Endothelial cell of umbilical vein (primary cell): ENCODE measurements at regions not wholly inside any gene's neighbourhood (a gene's known extent, or its start where the extent isn't known, plus 50 kb on each side); places are given as distances from the start of the nearest gene placed in this dataset.

ENCODE experiments used
- BruUV-seq: library from RNA; stranded (reverse); fragments of 400-500 nt; replicated peaks from 2 replicates; lab custom pipeline; 2021; lab: Mats Ljungman, UMichigan
- CTCF ChIA-PET: fragments of 300-600, 350-600 bp; sonication (Branson Sonifier 250); formaldehyde crosslinking; loops from one replicate; lab custom pipeline; 2021; ENCODE audit warnings: antibody characterized with exemption, inconsistent platforms; lab: Charles Lee
- POLR2A ChIA-PET: fragments of 300-600, 350-600 bp; sonication (Branson Sonifier 250); formaldehyde crosslinking; loops from one replicate; lab custom pipeline; 2021; ENCODE audit warnings: antibody characterized with exemption, inconsistent platforms; lab: Charles Lee
- DNase-seq: peaks from one replicate; pipeline ENCODE4 v3.0.0-alpha.2; 2011; ENCODE audit warnings: low read depth, low spot score
- FAIRE-seq: peaks from 2 replicates; lab custom pipeline; 2011; peaks lifted over from hg19 to GRCh38; lab: Jason Lieb, UNC
- H2AFZ ChIP-seq: 2 replicates; pipeline ENCODE4 v1.6.0; 2012; ENCODE audit warnings: low read depth, low read length, control low read depth, inconsistent platforms
- H3K27ac ChIP-seq: 2 replicates; pipeline ENCODE4 v1.5.1; 2011; ENCODE audit warnings: low read depth, mild to moderate bottlenecking, control low read depth, low read length, moderate library complexity; ENCODE audit not compliant: insufficient read depth
- H3K27me3 ChIP-seq, 2 experiments: 2 replicates each; pipeline versions ENCODE4 v1.6.0 to v1.6.1; 2011; ENCODE audit warnings: low read length in 2 of 2, mixed read lengths in 1 of 2; ENCODE audit not compliant: control insufficient read depth in 2 of 2, insufficient read depth in 2 of 2
- H3K36me3 ChIP-seq, 2 experiments: 2 replicates in 1 of 2; 3 replicates in 1 of 2; pipeline ENCODE4 v1.5.1; 2011; ENCODE audit warnings: low read length in 2 of 2, mild to moderate bottlenecking in 1 of 2, moderate library complexity in 1 of 2; ENCODE audit not compliant: control insufficient read depth in 2 of 2, insufficient read depth in 2 of 2; ENCODE audit errors: extremely low read depth in 1 of 2
- H3K4me1 ChIP-seq: 3 replicates; pipeline ENCODE4 v1.5.1; 2011; ENCODE audit warnings: mild to moderate bottlenecking, low read length; ENCODE audit not compliant: control insufficient read depth, insufficient read depth; ENCODE audit errors: extremely low read depth
- H3K4me2 ChIP-seq: 2 replicates; pipeline ENCODE4 v1.6.1; 2011; ENCODE audit warnings: low read length, control low read depth, mixed read lengths; ENCODE audit not compliant: insufficient read depth
- H3K4me3 ChIP-seq, 3 experiments: fragments of 200-600 bp in 1 of 3; sonication (generic), shearing (Covaris generic) in 1 of 3; replicated peaks in 1 of 3; 2 replicates each; pipeline ENCODE4 v1.5.1; 2011 to 2016; ENCODE audit warnings: control low read depth in 3 of 3, low read length in 3 of 3, mild to moderate bottlenecking in 2 of 3, inconsistent platforms in 1 of 3, low read depth in 1 of 3, moderate library complexity in 1 of 3; ENCODE audit not compliant: insufficient read depth in 1 of 3
- H3K79me2 ChIP-seq: 2 replicates; pipeline ENCODE4 v1.6.0; 2012; ENCODE audit warnings: low read length, inconsistent platforms; ENCODE audit not compliant: control insufficient read depth, insufficient read depth
- H3K9ac ChIP-seq: replicated peaks from 2 replicates; pipeline ENCODE3; 2011; ENCODE audit warnings: low read length, control low read depth; ENCODE audit not compliant: insufficient read depth; ENCODE audit errors: extremely low read depth
- H3K9me1 ChIP-seq: replicated peaks from 3 replicates; pipeline ENCODE4 v1.6.0; 2011; ENCODE audit warnings: mild to moderate bottlenecking, low read length; ENCODE audit not compliant: control insufficient read depth, insufficient read depth; ENCODE audit errors: extremely low read depth
- H3K9me3 ChIP-seq: replicated peaks from 2 replicates; pipeline ENCODE4 v1.5.1; 2012; ENCODE audit warnings: low read length, inconsistent platforms; ENCODE audit not compliant: control insufficient read depth, insufficient read depth
- H4K20me1 ChIP-seq: replicated peaks from 2 replicates; pipeline ENCODE3; 2011; ENCODE audit warnings: mild to moderate bottlenecking, low read length; ENCODE audit not compliant: control insufficient read depth, insufficient read depth; ENCODE audit errors: extremely low read depth
- CTCF ChIP-seq, 2 donors: IDR thresholded peaks; 1 replicate in 1 of 2; 2 replicates in 1 of 2; pipeline ENCODE4 v1.5.1; 2011; ENCODE audit warnings: low read length in 2 of 2, mild to moderate bottlenecking in 2 of 2, moderate library complexity in 2 of 2, control low read depth in 1 of 2, inconsistent platforms in 1 of 2, low read depth in 1 of 2; ENCODE audit not compliant: insufficient read depth in 1 of 2; ENCODE audit errors: extremely low read depth in 1 of 2
- FOS ChIP-seq: IDR thresholded peaks from 2 replicates; pipeline ENCODE4 v1.6.1; 2011; ENCODE audit warnings: mild to moderate bottlenecking, low read length, moderate library complexity, borderline replicate concordance; ENCODE audit not compliant: insufficient read depth
- GATA2 ChIP-seq: IDR thresholded peaks from 2 replicates; pipeline ENCODE4 v1.7.0; 2011; ENCODE audit warnings: low read depth, mild to moderate bottlenecking, moderate library complexity, mixed read lengths, low read length; ENCODE audit not compliant: insufficient read length, insufficient read depth
- JUN ChIP-seq: IDR thresholded peaks from 2 replicates; pipeline ENCODE4 v1.6.1; 2011; ENCODE audit warnings: borderline replicate concordance, low read depth; ENCODE audit not compliant: insufficient read length, insufficient read depth
- MYC ChIP-seq: IDR thresholded peaks from one replicate; pipeline ENCODE4 v1.6.1; 2011; ENCODE audit warnings: mild to moderate bottlenecking, low read depth, low read length
- POLR2A ChIP-seq: IDR thresholded peaks from 2 replicates; pipeline ENCODE4 v1.6.1; 2012; ENCODE audit warnings: low read depth, mild to moderate bottlenecking, control low read depth, low read length
- POLR2AphosphoS5 ChIP-seq: IDR thresholded peaks from 2 replicates; pipeline ENCODE4 v1.6.1; 2012; ENCODE audit warnings: low read depth, mild to moderate bottlenecking, control low read depth, low read length, moderate library complexity; ENCODE audit not compliant: insufficient read depth
- dilution Hi-C: fragments of 300-500 bp; cut with MboI; formaldehyde crosslinking; loops from one replicate; pipeline ENCODE4 v1.15.0; 2019; ENCODE audit warnings: low sequenced_read_pairs; ENCODE audit not compliant: extremely low pct_ligation_motif_present
- intact Hi-C: fragments of 100-400 bp; cut with micrococcal nuclease; formaldehyde crosslinking; loops from one replicate; pipeline ENCODE4 v1.10.0; 2022

GRCh38 chr11:121967131-121967704, 148.8 kb downstream of the BLID start:
- no peak for FAIRE-seq
- Histone ChIP-seq H3K9me1 (no peaks in the 10 kb centered on the region), H3K9me3 (no peaks in the 10 kb centered on the region), H3K27ac (no peak overlapping the region), H2AFZ (no peak overlapping the region), H3K79me2 (no peaks in the 10 kb centered on the region), H3K4me3 (no peak overlapping the region), H3K27me3 (peaks cover 2 to 3% of the 10 kb centered on the region in 2 experiments), H3K36me3 (no peaks in the 10 kb centered on the region), H3K4me1 (peaks cover 8% of the 10 kb centered on the region), H3K4me2 (no peak overlapping the region), H4K20me1 (no peaks in the 10 kb centered on the region), H3K9ac (no peak overlapping the region)
- intact Hi-C loops: no loop called here
- BruUV-seq: no TSS peak
- ChIA-PET POLR2A (no interaction called here), CTCF (no interaction called here)
- TF ChIP-seq CTCF (IDR thresholded peaks at IDR 0.05; ENCODE audit: extremely low read depth in 1 of 2, insufficient read depth in 1 of 2, low read depth in 1 of 2, low read length in 2 of 2): no peak
- no peak for TF ChIP-seq MYC
- TF ChIP-seq FOS: no peak
- TF ChIP-seq POLR2A: no peak
- no peak for TF ChIP-seq POLR2AphosphoS5
- dilution Hi-C loops: no loop called here
- DNase-seq: no peak

- no peaks in the 10 kb centered on the region for H3K9me3 ChIP-seq
- peaks cover 2% of the 10 kb centered on the region in 2 experiments for H3K27me3 ChIP-seq
- FAIRE-seq (no peak), DNase-seq (peak; percentile 33)
- no peaks in the 10 kb centered on the region for H3K9me1 ChIP-seq
- H3K9ac ChIP-seq: no peak overlapping the region
- ChIA-PET CTCF (interaction anchor here (0.9 kb wide), 1 partner anchor 18 kb away, joined by 3 read pairs; no protein-coding TSS in a partner anchor), POLR2A (no interaction called here)
- no peaks in the 10 kb centered on the region for H4K20me1 ChIP-seq
- intact Hi-C loops (loop anchor here (2.0 kb wide), 1 partner anchor 309 kb away; no protein-coding TSS in a partner anchor), dilution Hi-C loops (no loop called here)
- H3K4me1 ChIP-seq: peaks cover 9% of the 10 kb centered on the region
- no peak overlapping the region for H3K4me3 ChIP-seq
- TF ChIP-seq JUN: no peak
- peak; percentile 39 for TF ChIP-seq POLR2AphosphoS5
- peak; percentile 25 for TF ChIP-seq GATA2
- peak; percentile 67 for TF ChIP-seq FOS
- H2AFZ ChIP-seq: no peak overlapping the region
- H3K36me3 ChIP-seq: no peaks in the 10 kb centered on the region
- no peaks in the 10 kb centered on the region for H3K79me2 ChIP-seq
- no peak overlapping the region for H3K27ac ChIP-seq
- no TSS peak for BruUV-seq
- H3K4me2 ChIP-seq: no peak overlapping the region
Observed at GRCh38 chr11:121965330-121965729, 150.7 kb downstream of the BLID start.
